Ramos (cell line): ENCODE measurements at regions not wholly inside any gene's neighbourhood (a gene's known extent, or its start where the extent isn't known, plus 50 kb on each side); places are given as distances from the start of the nearest gene placed in this dataset.
"Not testable (repeated sequence)": the region's sequence is repeated elsewhere in the genome, so short reads cannot be mapped to it uniquely, and the experiment has no call there.

ENCODE experiments used
- in situ Hi-C: fragments of 300-500 bp; cut with MboI; formaldehyde crosslinking; loops from one replicate; pipeline ENCODE4 v1.14.3; 2022; ENCODE audit warnings: low sequenced_read_pairs; ENCODE audit not compliant: unreplicated experiment

- in situ Hi-C loops, result no loop called here
These were observed 750.2 kb downstream of the TMEM121 start for GRCh38 chr14:106276326-106277267.

GRCh38 chr14:106277503-106277902 is 751.1 kb downstream of the TMEM121 start:
- in situ Hi-C loops, result no loop called here

- in situ Hi-C loops, result no loop called here
These were observed 754.5 kb downstream of the TMEM121 start for GRCh38 chr14:106280876-106281275.

GRCh38 chr14:106286697-106287290 is 760.4 kb downstream of the TMEM121 start:
- in situ Hi-C loops, result no loop called here

- in situ Hi-C loops, result no loop called here
These were observed 761.1 kb downstream of the TMEM121 start for GRCh38 chr14:106287506-106287905.

DNA sequence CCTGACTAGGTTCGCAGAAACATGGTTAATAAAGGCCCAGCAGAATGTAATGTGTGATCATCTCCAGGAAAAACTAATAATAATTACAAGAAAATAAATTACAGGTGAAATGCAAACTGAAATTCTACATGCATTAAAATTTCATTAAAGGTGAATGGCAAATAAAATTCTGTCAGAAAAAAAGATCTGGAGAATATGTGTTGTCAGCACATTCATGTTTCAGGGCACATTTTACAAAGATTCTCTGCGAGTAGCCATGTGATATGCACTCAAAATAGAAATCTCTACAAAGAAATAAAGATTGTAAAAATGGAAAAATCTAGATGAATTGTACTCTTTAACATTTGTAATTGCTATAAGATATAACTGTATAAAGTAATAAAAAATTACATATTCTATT is 765.2 kb downstream of the TMEM121 start:
- in situ Hi-C loops, result no loop called here

DNA sequence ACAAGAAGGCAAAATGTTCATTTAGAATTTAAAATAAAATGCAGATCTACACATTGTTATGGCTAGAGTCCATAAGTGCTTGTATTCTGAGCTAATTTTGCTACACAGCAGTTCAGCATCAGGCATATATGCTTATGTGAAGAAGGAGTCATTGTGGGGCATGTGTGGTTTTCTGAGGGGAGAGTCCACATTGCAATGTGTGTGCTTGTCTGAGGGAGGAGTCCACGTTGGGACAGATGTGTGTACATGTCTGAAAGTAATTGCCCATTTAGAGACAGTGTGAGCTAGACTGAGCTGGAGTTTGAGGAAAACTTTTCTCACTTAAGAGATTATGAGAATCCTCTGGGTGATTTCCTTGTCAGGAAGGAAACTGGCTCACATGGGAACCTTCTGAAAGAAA is 767.9 kb downstream of the TMEM121 start:
- in situ Hi-C loops, result no loop called here

DNA sequence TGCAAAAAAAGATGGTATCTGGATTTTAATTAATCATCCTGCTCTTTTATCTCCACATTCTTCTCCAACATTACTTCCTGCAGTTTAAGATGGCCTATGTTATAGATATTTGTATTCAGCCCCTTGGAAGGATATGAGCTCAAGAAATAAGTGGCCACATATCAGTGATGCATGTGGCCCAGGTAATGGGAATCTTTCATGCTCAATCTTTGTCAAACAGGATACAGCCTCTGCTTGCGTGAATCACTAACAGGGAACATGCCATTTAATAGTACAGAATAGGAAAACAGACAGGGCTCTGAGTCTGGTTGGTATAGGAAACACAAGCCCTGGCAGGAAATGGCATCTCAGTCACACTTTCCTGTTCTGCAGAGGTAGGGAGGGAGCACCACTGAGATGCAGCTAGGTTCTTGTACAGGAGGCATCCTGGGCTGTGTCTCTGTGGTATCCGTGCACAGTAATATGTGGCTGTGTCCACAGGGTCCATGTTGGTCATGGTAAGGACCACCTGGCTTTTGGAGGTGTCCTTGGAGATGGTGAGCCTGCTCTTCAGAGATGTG is 774.6 kb downstream of the TMEM121 start:
- in situ Hi-C loops, result not testable (repeated sequence)

- in situ Hi-C loops, result not testable (repeated sequence)
These were observed 775.2 kb downstream of the TMEM121 start for GRCh38 chr14:106301609-106302008.

DNA sequence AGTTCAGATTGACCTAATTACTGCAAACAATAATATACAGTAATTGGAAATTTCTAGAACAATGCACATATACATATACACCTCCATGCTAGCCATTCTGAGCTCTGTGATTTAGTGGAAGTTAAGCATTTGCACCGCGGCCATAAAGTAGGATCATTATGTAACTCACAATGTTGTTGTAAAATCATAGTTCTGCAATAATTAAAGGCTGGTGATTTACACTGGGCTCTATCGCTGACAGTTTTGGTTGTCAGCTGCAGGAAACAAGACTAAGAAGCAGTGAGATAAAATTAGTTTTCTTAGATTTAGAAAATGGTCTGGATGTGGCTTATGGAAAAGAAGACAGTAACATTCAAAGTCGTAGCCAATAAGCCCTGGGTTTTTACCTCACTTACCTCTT is 776.3 kb downstream of the TMEM121 start:
- in situ Hi-C loops, result no loop called here

DNA sequence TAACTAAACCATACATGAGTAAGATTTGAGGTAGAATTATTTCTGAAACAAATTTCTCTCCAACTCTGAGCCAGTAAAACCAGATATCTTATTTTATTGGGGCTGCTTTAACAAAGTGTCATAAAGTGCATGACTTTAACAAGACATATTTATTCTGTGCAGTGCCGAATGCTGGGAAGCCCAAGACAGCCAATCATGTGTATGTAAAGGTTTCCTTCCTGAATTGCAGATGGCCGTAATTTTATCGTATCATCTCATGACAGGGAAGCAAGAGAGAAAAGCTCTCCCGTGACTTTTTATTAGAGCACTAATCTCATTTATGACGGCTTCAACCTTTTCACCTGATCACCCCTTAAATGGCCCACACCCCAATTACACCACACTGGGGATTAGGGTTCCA is 777.9 kb downstream of the TMEM121 start:
- in situ Hi-C loops, result no loop called here

- in situ Hi-C loops, result no loop called here
These were observed 782.5 kb downstream of the TMEM121 start for GRCh38 chr14:106308839-106309389.

GRCh38 chr14:106309423-106309822 is 783.0 kb downstream of the TMEM121 start:
- in situ Hi-C loops, result no loop called here

- in situ Hi-C loops, result no loop called here
These were observed 789.1 kb downstream of the TMEM121 start for GRCh38 chr14:106315436-106315835.

- in situ Hi-C loops, result no loop called here
These were observed 791.2 kb downstream of the TMEM121 start for GRCh38 chr14:106317593-106317992.

DNA sequence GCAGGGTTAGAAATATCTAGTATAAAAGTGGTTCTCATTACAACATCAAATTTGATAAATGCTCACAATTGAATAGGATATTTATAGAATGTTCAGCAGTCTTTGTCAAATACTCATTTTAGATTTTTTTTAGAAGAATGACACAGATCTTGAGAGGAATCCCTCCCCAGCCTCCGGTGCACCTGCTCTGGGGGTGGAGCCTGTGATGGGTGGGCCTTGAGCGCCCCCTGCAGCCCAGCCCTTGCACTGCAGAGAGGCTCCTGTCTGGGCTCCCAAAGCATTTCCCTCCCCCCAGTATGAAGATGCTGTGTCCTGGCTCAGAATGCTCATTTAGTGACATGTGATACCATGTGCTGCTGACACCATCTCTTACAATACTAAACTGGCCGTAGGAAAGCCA is 792.3 kb downstream of the TMEM121 start:
- in situ Hi-C loops, result no loop called here

DNA sequence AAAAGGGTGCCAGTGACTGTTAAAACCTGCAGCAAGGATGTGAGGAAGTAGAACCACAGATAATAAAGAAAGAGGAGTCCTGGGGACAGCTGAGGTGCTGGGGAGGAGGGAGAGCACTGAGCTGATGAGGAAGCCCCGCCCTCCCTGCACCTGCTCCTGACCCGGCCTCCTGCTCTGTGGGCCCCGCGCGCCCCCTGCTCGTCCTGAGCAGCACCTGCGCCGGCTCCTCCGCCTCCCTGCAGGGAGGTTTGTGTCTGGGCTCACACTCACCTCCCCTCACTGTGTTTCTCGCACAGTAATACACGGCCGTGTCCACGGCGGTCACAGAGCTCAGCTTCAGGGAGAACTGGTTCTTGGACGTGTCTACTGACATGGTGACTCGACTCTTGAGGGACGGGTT is 797.6 kb downstream of the TMEM121 start:
- in situ Hi-C loops, result not testable (repeated sequence)

DNA sequence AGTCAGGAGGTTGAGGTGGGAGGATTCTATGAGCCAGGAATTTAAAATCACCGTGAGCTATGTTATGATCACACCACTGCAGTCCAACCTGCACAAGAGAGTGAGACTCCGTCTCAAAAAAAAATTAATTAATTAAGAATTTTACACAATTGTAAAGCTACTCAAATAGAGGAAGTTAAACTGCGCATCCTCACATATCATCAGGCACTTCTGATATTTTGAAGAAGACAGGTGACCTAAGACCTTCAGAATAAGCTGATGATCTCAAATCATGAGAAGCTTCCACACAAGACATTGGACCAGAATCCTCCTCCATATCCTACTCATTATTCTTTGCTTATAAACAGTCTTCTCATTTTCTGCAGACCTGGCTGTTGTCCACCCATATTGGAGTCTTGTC is 800.9 kb downstream of the TMEM121 start:
- in situ Hi-C loops, result no loop called here

- in situ Hi-C loops, result not testable (repeated sequence)
These were observed 801.4 kb downstream of the TMEM121 start for GRCh38 chr14:106327702-106328353.

GRCh38 chr14:106329243-106329642 is 802.9 kb downstream of the TMEM121 start:
- in situ Hi-C loops, result not testable (repeated sequence)
